Kidney (tissue), 13 donors: ENCODE measurements at regions not wholly inside any gene's neighbourhood (a gene's known extent, or its start where the extent isn't known, plus 50 kb on each side); places are given as distances from the start of the nearest gene placed in this dataset.

Experiments used
- DNase-seq, 5 donors: peaks; one replicate each; pipeline ENCODE4 v3.0.0-alpha.2; 2013 to 2020
- FAIRE-seq: peaks from 2 replicates; lab custom pipeline; 2012; peaks lifted over from hg19 to GRCh38; lab: Jason Lieb, UNC
- H3K27ac ChIP-seq, 2 donors: one replicate each; pipeline ENCODE4 v1.7.0; 2013; ENCODE audit warnings: low read depth in 2 of 2, low read length in 2 of 2, inconsistent platforms in 1 of 2
- H3K27me3 ChIP-seq: one replicate; pipeline ENCODE4 v1.7.1; 2013; ENCODE audit warnings: low read length, inconsistent platforms; ENCODE audit not compliant: control insufficient read depth, insufficient read depth
- H3K36me3 ChIP-seq, 3 donors: one replicate each; pipeline versions ENCODE4 v1.7.0 to v1.7.1; 2013; ENCODE audit warnings: low read length in 3 of 3, control low read depth in 1 of 3, inconsistent platforms in 1 of 3; ENCODE audit not compliant: insufficient read depth in 3 of 3, control insufficient read depth in 2 of 3
- H3K4me1 ChIP-seq, 3 donors: one replicate each; pipeline versions ENCODE4 v1.7.0 to v1.7.1; 2013; ENCODE audit warnings: low read length in 3 of 3, inconsistent platforms in 1 of 3, low read depth in 1 of 3; ENCODE audit not compliant: control insufficient read depth in 2 of 3, insufficient read depth in 2 of 3
- H3K4me3 ChIP-seq, 3 donors: one replicate each; pipeline versions ENCODE4 v1.7.0 to v1.8.1; 2013; ENCODE audit warnings: low read length in 3 of 3, control low read depth in 1 of 3, inconsistent platforms in 1 of 3
- H3K9ac ChIP-seq, 3 donors: one replicate each; pipeline versions ENCODE4 v1.7.0 to v1.7.1; 2013; ENCODE audit warnings: low read length in 3 of 3, control low read depth in 1 of 3, inconsistent platforms in 1 of 3
- H3K9me3 ChIP-seq, 3 donors: one replicate each; pipeline versions ENCODE4 v1.7.0 to v1.7.1; 2013; ENCODE audit warnings: low read length in 3 of 3, control low read depth in 1 of 3, inconsistent platforms in 1 of 3; ENCODE audit not compliant: control insufficient read depth in 2 of 3, insufficient read depth in 1 of 3
- CTCF ChIP-seq: IDR thresholded peaks from 3 replicates; pipeline ENCODE4 v1.5.1; 2012; ENCODE audit warnings: mild to moderate bottlenecking, moderate library complexity, borderline replicate concordance; ENCODE audit not compliant: insufficient read depth; ENCODE audit errors: extremely low read depth
- intact Hi-C: fragments of 100-400 bp; cut with DNase I; formaldehyde crosslinking; loops from one replicate; pipeline ENCODE4 v1.11.1; 2022
- donor health status: control.
- donor health status: control.
- donor health status: control.
- donor health status: control.
- donor health status: control.
- donor health status: DM: yes; HTN: yes; CAD: no.
- donor health status: Normal renal cell carcinoma (clear cell type).

DNA sequence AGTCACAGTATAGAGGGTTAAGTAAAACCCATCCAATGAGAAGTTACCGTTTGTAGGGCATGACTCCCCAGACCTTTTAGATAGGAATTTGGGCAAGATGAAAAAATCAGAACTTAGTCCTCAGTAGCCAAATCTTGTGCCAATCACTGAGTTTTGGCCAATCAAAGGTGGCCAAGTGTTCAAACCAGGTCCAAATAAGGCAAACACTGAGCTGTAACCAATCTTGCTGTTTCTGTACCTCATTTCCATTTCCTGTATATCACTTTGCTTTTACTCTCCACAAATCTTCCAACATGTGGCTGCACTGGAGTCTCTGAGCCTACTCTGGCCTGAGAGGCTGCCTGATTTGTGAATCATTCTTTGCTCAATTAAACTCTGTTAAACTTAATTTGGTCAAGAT, 81.8 kb upstream of the GPR6 start:
- Histone ChIP-seq H3K36me3 (no peaks in the 10 kb centered on the region), H3K9ac (no peak overlapping the region), H3K4me1 (peaks cover 0 to 11% (median 7%) of the 10 kb centered on the region in 3 donors), H3K27ac (no peak overlapping the region), H3K27me3 (no peaks in the 10 kb centered on the region), H3K4me3 (no peak overlapping the region), H3K9me3 (no peaks in the 10 kb centered on the region)
- FAIRE-seq (no peak), DNase-seq (no peak)
- no peak for TF ChIP-seq CTCF
- intact Hi-C loops: no loop called here

DNA sequence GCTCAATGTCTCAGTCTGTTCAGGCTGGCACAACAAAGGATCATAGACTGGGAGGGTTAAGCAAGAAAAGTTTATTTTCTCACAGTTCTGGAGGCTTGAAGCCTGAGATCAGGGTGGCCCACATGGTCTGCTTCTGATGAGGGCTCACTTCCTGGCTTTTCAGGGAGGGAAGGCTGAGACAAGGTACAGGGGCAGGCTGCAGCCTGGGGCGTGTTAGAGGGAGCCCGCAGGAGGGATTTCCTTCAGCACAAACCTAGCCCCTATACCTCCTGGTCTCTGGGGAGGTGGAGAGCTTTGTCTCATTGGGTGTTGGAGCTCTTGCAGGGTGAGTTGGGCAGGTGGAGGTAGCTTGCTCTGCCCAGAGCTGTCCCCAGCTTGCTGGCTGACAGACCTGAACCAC, 81.1 kb upstream of the GPR6 start:
- no peak for TF ChIP-seq CTCF
- Histone ChIP-seq H3K4me3 (no peak overlapping the region), H3K4me1 (peaks cover 0 to 10% (median 7%) of the 10 kb centered on the region in 3 donors), H3K36me3 (no peaks in the 10 kb centered on the region), H3K27ac (no peak overlapping the region), H3K27me3 (no peaks in the 10 kb centered on the region), H3K9ac (no peak overlapping the region), H3K9me3 (no peaks in the 10 kb centered on the region)
- no peak for DNase-seq
- no peak for FAIRE-seq
- intact Hi-C loops: no loop called here

GRCh38 chr6:109897561-109898080, 80.5 kb upstream of the GPR6 start:
- no peak for TF ChIP-seq CTCF
- no peak for FAIRE-seq
- peaks cover 0 to 7% (median 5%) of the 10 kb centered on the region in 3 donors for H3K4me1 ChIP-seq
- DNase-seq: no peak
- no peaks in the 10 kb centered on the region for H3K27me3 ChIP-seq
- no peaks in the 10 kb centered on the region for H3K9me3 ChIP-seq
- H3K9ac ChIP-seq: no peak overlapping the region
- H3K4me3 ChIP-seq: no peak overlapping the region
- H3K27ac ChIP-seq: no peak overlapping the region
- intact Hi-C loops: no loop called here
- no peaks in the 10 kb centered on the region for H3K36me3 ChIP-seq

- H3K36me3 ChIP-seq: no peaks in the 10 kb centered on the region
- no peaks in the 10 kb centered on the region for H3K9me3 ChIP-seq
- FAIRE-seq: no peak
- DNase-seq: no peak
- no peak overlapping the region for H3K4me3 ChIP-seq
- no peaks in the 10 kb centered on the region for H3K27me3 ChIP-seq
- intact Hi-C loops: no loop called here
- no peaks in the 10 kb centered on the region for H3K4me1 ChIP-seq
- no peak for TF ChIP-seq CTCF
- no peak overlapping the region for H3K27ac ChIP-seq
- no peak overlapping the region for H3K9ac ChIP-seq
Measured at GRCh38 chr6:109901976-109902375, 76.1 kb upstream of the GPR6 start.
